Activated T-helper 1 cell treated with anti-CD3 and anti-CD28 coated beads, Interleukin-12 subunit alpha, Interleukin-12 subunit beta, Interleukin-2, Interleukin-4 antibody, amounts not matched to agents 30 ng/mL and 10 ng/mL and 1 ng/mL, durations not matched to agents 14 hours and 24 hours and 36 hours (primary cell): ENCODE measurements at regions not wholly inside any gene's neighbourhood (a gene's known extent, or its start where the extent isn't known, plus 50 kb on each side); places are given as distances from the start of the nearest gene placed in this dataset.
"Not testable (repeated sequence)": the region's sequence is repeated elsewhere in the genome, so short reads cannot be mapped to it uniquely, and the experiment has no call there.

Source experiments
- DNase-seq: peaks from one replicate; pipeline ENCODE4 v3.0.0; 2021; ENCODE audit warnings: low spot score
- H3K27ac Mint-ChIP-seq: one replicate; pipeline ENCODE4 v1.8.0; 2021; ENCODE audit warnings: mild to moderate bottlenecking, mixed read lengths
- H3K27me3 Mint-ChIP-seq: one replicate; pipeline ENCODE4 v1.8.0; 2022; ENCODE audit warnings: mild to moderate bottlenecking, moderate library complexity, mixed read lengths; ENCODE audit not compliant: insufficient read depth
- H3K36me3 Mint-ChIP-seq: one replicate; pipeline ENCODE4 v1.8.0; 2021; ENCODE audit warnings: low read depth, mixed read lengths
- H3K4me1 Mint-ChIP-seq: one replicate; pipeline ENCODE4 v1.8.0; 2021; ENCODE audit warnings: low read depth, mixed read lengths
- H3K4me3 Mint-ChIP-seq: one replicate; pipeline ENCODE4 v1.8.0; 2021; ENCODE audit warnings: mild to moderate bottlenecking, moderate library complexity, mixed read lengths
- H3K9me3 Mint-ChIP-seq: one replicate; pipeline ENCODE4 v1.8.0; 2021; ENCODE audit warnings: mixed read lengths
- intact Hi-C: fragments of 100-400 bp; cut with micrococcal nuclease; formaldehyde crosslinking; loops from one replicate; pipeline ENCODE4 v1.15.1; 2024

GRCh38 chr1:60841116-60842046 is 241.0 kb upstream of the NFIA start:
- intact Hi-C loops: no loop called here
- H3K27ac Mint-ChIP-seq: no peak overlapping the region
- no peak for DNase-seq
- H3K4me1 Mint-ChIP-seq: no peaks in the 10 kb centered on the region
- peaks cover 8% of the 10 kb centered on the region for H3K27me3 Mint-ChIP-seq
- no peaks in the 10 kb centered on the region for H3K9me3 Mint-ChIP-seq
- H3K36me3 Mint-ChIP-seq: no peaks in the 10 kb centered on the region
- no peak overlapping the region for H3K4me3 Mint-ChIP-seq

- H3K36me3 Mint-ChIP-seq, DNase-seq, intact Hi-C loops, H3K27ac Mint-ChIP-seq, H3K4me1 Mint-ChIP-seq, H3K9me3 Mint-ChIP-seq, H3K4me3 Mint-ChIP-seq: not testable (repeated sequence)
- H3K27me3 Mint-ChIP-seq: peaks cover 12% of the 10 kb centered on the region
Measured at GRCh38 chr1:60840476-60840875, 241.9 kb upstream of the NFIA start.

GRCh38 chr1:60835649-60836048 is 246.7 kb upstream of the NFIA start:
- intact Hi-C loops: no loop called here
- H3K27ac Mint-ChIP-seq: no peak overlapping the region
- no peaks in the 10 kb centered on the region for H3K9me3 Mint-ChIP-seq
- H3K36me3 Mint-ChIP-seq: no peaks in the 10 kb centered on the region
- no peak overlapping the region for H3K4me3 Mint-ChIP-seq
- H3K4me1 Mint-ChIP-seq: no peaks in the 10 kb centered on the region
- DNase-seq: no peak
- H3K27me3 Mint-ChIP-seq: peaks cover 30% of the 10 kb centered on the region

GRCh38 chr1:60833173-60833572 is 249.2 kb upstream of the NFIA start:
- no peak for DNase-seq
- H3K9me3 Mint-ChIP-seq: no peaks in the 10 kb centered on the region
- intact Hi-C loops: no loop called here
- H3K4me1 Mint-ChIP-seq: no peaks in the 10 kb centered on the region
- H3K27ac Mint-ChIP-seq: no peak overlapping the region
- peaks cover 28% of the 10 kb centered on the region for H3K27me3 Mint-ChIP-seq
- H3K4me3 Mint-ChIP-seq: no peak overlapping the region
- H3K36me3 Mint-ChIP-seq: no peaks in the 10 kb centered on the region

- H3K27me3 Mint-ChIP-seq: peaks cover 27% of the 10 kb centered on the region
- no peaks in the 10 kb centered on the region for H3K36me3 Mint-ChIP-seq
- H3K4me3 Mint-ChIP-seq: no peak overlapping the region
- no peak overlapping the region for H3K27ac Mint-ChIP-seq
- no peaks in the 10 kb centered on the region for H3K9me3 Mint-ChIP-seq
- DNase-seq: no peak
- intact Hi-C loops: no loop called here
- H3K4me1 Mint-ChIP-seq: no peaks in the 10 kb centered on the region
Measured at GRCh38 chr1:60832367-60832766, 250.0 kb upstream of the NFIA start.

- no peaks in the 10 kb centered on the region for H3K9me3 Mint-ChIP-seq
- peaks cover 25% of the 10 kb centered on the region for H3K27me3 Mint-ChIP-seq
Measured at GRCh38 chr1:60831780-60832179, 250.6 kb upstream of the NFIA start.

GRCh38 chr1:60828944-60829343 is 253.4 kb upstream of the NFIA start:
- intact Hi-C loops: no loop called here
- no peak for DNase-seq
- Mint-ChIP-seq H3K36me3 (no peaks in the 10 kb centered on the region), H3K4me3 (no peak overlapping the region), H3K27ac (no peak overlapping the region), H3K9me3 (no peaks in the 10 kb centered on the region), H3K4me1 (no peaks in the 10 kb centered on the region), H3K27me3 (peaks cover 18% of the 10 kb centered on the region)

More at GRCh38 chr1:60831780-60832179, 250.6 kb upstream of the NFIA start:
- Mint-ChIP-seq H3K36me3 (no peaks in the 10 kb centered on the region), H3K4me1 (no peaks in the 10 kb centered on the region), H3K4me3 (no peak overlapping the region), H3K27ac (no peak overlapping the region)
- intact Hi-C loops: no loop called here
- no peak for DNase-seq

- Mint-ChIP-seq H3K27ac (no peak overlapping the region), H3K4me3 (no peak overlapping the region), H3K27me3 (peaks cover 9% of the 10 kb centered on the region), H3K4me1 (no peaks in the 10 kb centered on the region), H3K36me3 (no peaks in the 10 kb centered on the region), H3K9me3 (no peaks in the 10 kb centered on the region)
- intact Hi-C loops: no loop called here
- no peak for DNase-seq
Measured at GRCh38 chr1:60826320-60827094, 255.9 kb upstream of the NFIA start.

GRCh38 chr1:60825593-60825992 is 256.8 kb upstream of the NFIA start:
- peaks cover 5% of the 10 kb centered on the region for H3K27me3 Mint-ChIP-seq
- H3K36me3 Mint-ChIP-seq: no peaks in the 10 kb centered on the region
- intact Hi-C loops: no loop called here
- no peak overlapping the region for H3K4me3 Mint-ChIP-seq
- no peak for DNase-seq
- no peak overlapping the region for H3K27ac Mint-ChIP-seq
- H3K9me3 Mint-ChIP-seq: no peaks in the 10 kb centered on the region
- no peaks in the 10 kb centered on the region for H3K4me1 Mint-ChIP-seq

GRCh38 chr1:60823151-60823550 is 259.2 kb upstream of the NFIA start:
- intact Hi-C loops: no loop called here

GRCh38 chr1:60822252-60822651 is 260.1 kb upstream of the NFIA start:
- intact Hi-C loops: no loop called here
- Mint-ChIP-seq H3K27me3 (peaks cover 5% of the 10 kb centered on the region), H3K4me3 (no peak overlapping the region), H3K9me3 (no peaks in the 10 kb centered on the region), H3K36me3 (no peaks in the 10 kb centered on the region), H3K4me1 (no peaks in the 10 kb centered on the region), H3K27ac (no peak overlapping the region)
- DNase-seq: no peak

More at GRCh38 chr1:60823151-60823550, 259.2 kb upstream of the NFIA start:
- Mint-ChIP-seq H3K4me3 (no peak overlapping the region), H3K27me3 (peaks cover 5% of the 10 kb centered on the region), H3K27ac (no peak overlapping the region), H3K9me3 (no peaks in the 10 kb centered on the region), H3K36me3 (no peaks in the 10 kb centered on the region), H3K4me1 (no peaks in the 10 kb centered on the region)
- DNase-seq: no peak

- Mint-ChIP-seq H3K9me3 (no peaks in the 10 kb centered on the region), H3K36me3 (no peaks in the 10 kb centered on the region), H3K27ac (no peak overlapping the region), H3K4me3 (no peak overlapping the region), H3K4me1 (no peaks in the 10 kb centered on the region), H3K27me3 (peaks cover 5% of the 10 kb centered on the region)
- DNase-seq: no peak
- intact Hi-C loops: no loop called here
Measured at GRCh38 chr1:60821156-60821555, 261.2 kb upstream of the NFIA start.

GRCh38 chr1:60818969-60819701 is 263.2 kb upstream of the NFIA start:
- Mint-ChIP-seq H3K36me3 (no peaks in the 10 kb centered on the region), H3K4me1 (no peaks in the 10 kb centered on the region), H3K27me3 (peaks cover 3% of the 10 kb centered on the region), H3K9me3 (no peaks in the 10 kb centered on the region), H3K27ac (no peak overlapping the region), H3K4me3 (no peak overlapping the region)
- intact Hi-C loops: no loop called here
- DNase-seq: no peak
